CD4-positive, alpha-beta T cell (primary cell): ENCODE measurements at regions not wholly inside any gene's neighbourhood (a gene's known extent, or its start where the extent isn't known, plus 50 kb on each side); places are given as distances from the start of the nearest gene placed in this dataset.

Source experiments
- ATAC-seq: fragments of 200-7000 bp; cut with Tn5 transposase; one replicate; pipeline ENCODE4 v1.10.0; 2022; ENCODE audit warnings: mild to moderate bottlenecking; ENCODE audit not compliant: poor library complexity
- CTCF ChIA-PET: fragments of 350-600 bp; sonication (Branson Sonifier 250); formaldehyde crosslinking; loops from one replicate; lab custom pipeline; 2021; ENCODE audit warnings: antibody characterized with exemption, inconsistent platforms; lab: Charles Lee
- POLR2A ChIA-PET: fragments of 350-600 bp; sonication (Branson Sonifier 250); formaldehyde crosslinking; loops from one replicate; lab custom pipeline; 2021; ENCODE audit warnings: antibody characterized with exemption, inconsistent platforms; lab: Charles Lee
- DNase-seq, 14 experiments: peaks; one replicate each; pipeline ENCODE4 v3.0.0-alpha.2; 2013 to 2020; ENCODE audit warnings: mixed read lengths in 2 of 14
- H3K27ac ChIP-seq, 2 donors: one replicate each; pipeline versions ENCODE4 v1.5.1 to v1.7.0; 2013; ENCODE audit warnings: low read length in 2 of 2, low read depth in 1 of 2, mild to moderate bottlenecking in 1 of 2
- H3K27me3 ChIP-seq, 2 experiments: 1 replicate in 1 of 2; 2 replicates in 1 of 2; pipeline versions ENCODE4 v1.6.1 to v1.7.0; 2013; ENCODE audit warnings: low read length in 2 of 2, control low read depth in 1 of 2, mild to moderate bottlenecking in 1 of 2, moderate library complexity in 1 of 2; ENCODE audit not compliant: insufficient read depth in 2 of 2, control insufficient read depth in 1 of 2
- H3K36me3 ChIP-seq: one replicate; pipeline ENCODE4 v1.6.1; 2013; ENCODE audit warnings: low read length, control low read depth; ENCODE audit not compliant: insufficient read depth
- H3K4me1 ChIP-seq: one replicate; pipeline ENCODE4 v1.6.1; 2013; ENCODE audit warnings: low read length, control low read depth; ENCODE audit not compliant: insufficient read depth
- H3K4me3 ChIP-seq: one replicate; pipeline ENCODE4 v1.5.1; 2013; ENCODE audit warnings: mild to moderate bottlenecking, low read length, moderate library complexity
- H3K9me3 ChIP-seq, 2 experiments: 1 replicate in 1 of 2; 2 replicates in 1 of 2; pipeline versions ENCODE4 v1.6.1 to v1.7.0; 2013; ENCODE audit warnings: low read length in 2 of 2, mild to moderate bottlenecking in 2 of 2, control low read depth in 1 of 2, moderate library complexity in 1 of 2; ENCODE audit not compliant: control insufficient read depth in 1 of 2, insufficient read depth in 1 of 2
- H3K27ac Mint-ChIP-seq: one replicate; pipeline ENCODE4 v1.8.0; 2020; ENCODE audit warnings: mixed read lengths
- H3K27me3 Mint-ChIP-seq: one replicate; pipeline ENCODE4 v1.8.0; 2021; ENCODE audit warnings: mixed read lengths
- H3K36me3 Mint-ChIP-seq: one replicate; pipeline ENCODE4 v1.8.0; 2021; ENCODE audit warnings: low read depth, mixed read lengths
- H3K4me1 Mint-ChIP-seq: one replicate; pipeline ENCODE4 v1.8.0; 2021; ENCODE audit warnings: low read depth, mixed read lengths
- H3K4me3 Mint-ChIP-seq: one replicate; pipeline ENCODE4 v1.8.0; 2020; ENCODE audit warnings: mild to moderate bottlenecking, mixed read lengths
- H3K9me3 Mint-ChIP-seq: one replicate; pipeline ENCODE4 v1.8.0; 2020; ENCODE audit warnings: mixed read lengths
- intact Hi-C, 2 experiments: fragments of 100-400 bp; cut with DNase I in 1 of 2; cut with micrococcal nuclease in 1 of 2; formaldehyde crosslinking; loops; one replicate each; pipeline versions ENCODE4 v1.15.1 to v1.9.0; 2023 to 2025; cut with DNase I, micrococcal nuclease
- TF ChIP-seq, protein P1 (sequence below): fragments of 200-600 bp; IDR thresholded peaks from one replicate; pipeline ENCODE4 v1.8.0; 2022; ENCODE audit warnings: antibody characterized with exemption, mild to moderate bottlenecking

GRCh38 chr12:25424211-25424731 is 128.8 kb downstream of the LMNTD1 start:
- Mint-ChIP-seq H3K9me3 (no peaks in the 10 kb centered on the region), H3K4me1 (no peaks in the 10 kb centered on the region), H3K27me3 (no peaks in the 10 kb centered on the region), H3K4me3 (no peak overlapping the region), H3K36me3 (no peaks in the 10 kb centered on the region), H3K27ac (no peak overlapping the region)
- Histone ChIP-seq H3K27ac (no peak overlapping the region), H3K9me3 (no peaks in the 10 kb centered on the region), H3K36me3 (no peaks in the 10 kb centered on the region), H3K4me1 (no peaks in the 10 kb centered on the region), H3K4me3 (no peak overlapping the region), H3K27me3 (no peaks in the 10 kb centered on the region)
- ATAC-seq: no peak
- ChIA-PET CTCF (no interaction called here), POLR2A (no interaction called here)
- DNase-seq: no peak
- intact Hi-C loops: no loop called here
- TF ChIP-seq, protein P1, sequence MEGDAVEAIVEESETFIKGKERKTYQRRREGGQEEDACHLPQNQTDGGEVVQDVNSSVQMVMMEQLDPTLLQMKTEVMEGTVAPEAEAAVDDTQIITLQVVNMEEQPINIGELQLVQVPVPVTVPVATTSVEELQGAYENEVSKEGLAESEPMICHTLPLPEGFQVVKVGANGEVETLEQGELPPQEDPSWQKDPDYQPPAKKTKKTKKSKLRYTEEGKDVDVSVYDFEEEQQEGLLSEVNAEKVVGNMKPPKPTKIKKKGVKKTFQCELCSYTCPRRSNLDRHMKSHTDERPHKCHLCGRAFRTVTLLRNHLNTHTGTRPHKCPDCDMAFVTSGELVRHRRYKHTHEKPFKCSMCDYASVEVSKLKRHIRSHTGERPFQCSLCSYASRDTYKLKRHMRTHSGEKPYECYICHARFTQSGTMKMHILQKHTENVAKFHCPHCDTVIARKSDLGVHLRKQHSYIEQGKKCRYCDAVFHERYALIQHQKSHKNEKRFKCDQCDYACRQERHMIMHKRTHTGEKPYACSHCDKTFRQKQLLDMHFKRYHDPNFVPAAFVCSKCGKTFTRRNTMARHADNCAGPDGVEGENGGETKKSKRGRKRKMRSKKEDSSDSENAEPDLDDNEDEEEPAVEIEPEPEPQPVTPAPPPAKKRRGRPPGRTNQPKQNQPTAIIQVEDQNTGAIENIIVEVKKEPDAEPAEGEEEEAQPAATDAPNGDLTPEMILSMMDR: no peak

DNA sequence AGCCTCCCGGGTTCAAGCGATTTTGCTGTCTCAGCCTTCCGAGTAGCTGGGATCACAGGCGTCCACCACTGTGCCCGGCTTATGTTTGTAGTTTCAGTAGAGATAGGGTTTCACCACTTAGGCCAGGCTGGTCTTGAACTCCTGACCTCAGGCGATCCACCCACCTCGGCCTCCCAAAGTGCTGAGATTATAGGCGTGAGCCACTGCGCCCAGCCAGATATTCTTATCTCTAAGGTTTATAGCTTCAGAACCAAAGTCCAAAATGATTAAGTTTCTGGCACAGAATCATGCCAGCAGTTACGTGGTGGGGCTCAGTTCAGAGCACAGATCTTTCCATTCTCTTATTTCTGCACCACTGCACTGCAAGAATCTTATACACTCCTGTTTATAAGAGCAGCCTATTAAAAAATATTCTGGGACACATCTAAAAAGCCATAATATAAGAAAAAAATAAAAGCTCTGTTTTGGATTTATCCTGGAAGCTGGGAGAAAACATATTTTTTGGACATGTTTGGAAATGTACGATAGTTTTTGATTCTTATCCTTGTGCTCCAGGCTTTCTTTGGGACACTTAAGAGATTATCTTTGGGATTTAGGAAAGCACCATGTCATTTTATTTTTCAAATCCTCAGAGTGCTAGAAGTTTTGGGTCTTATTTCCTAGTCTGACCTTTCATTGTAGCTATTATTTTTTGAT is 129.6 kb downstream of the LMNTD1 start:
- H3K36me3 ChIP-seq: no peaks in the 10 kb centered on the region
- POLR2A ChIA-PET: no interaction called here
- DNase-seq (no peak), ATAC-seq (no peak)
- TF ChIP-seq, protein P1: no peak
- no peaks in the 10 kb centered on the region for H3K4me1 ChIP-seq
- no peak overlapping the region for H3K27ac Mint-ChIP-seq
- H3K9me3 Mint-ChIP-seq: no peaks in the 10 kb centered on the region
- no peaks in the 10 kb centered on the region for H3K27me3 ChIP-seq
- H3K4me3 ChIP-seq: no peak overlapping the region
- H3K27me3 Mint-ChIP-seq: no peaks in the 10 kb centered on the region
- no peaks in the 10 kb centered on the region for H3K36me3 Mint-ChIP-seq
- no peaks in the 10 kb centered on the region for H3K4me1 Mint-ChIP-seq
- intact Hi-C loops: no loop called here
- CTCF ChIA-PET: no interaction called here
- H3K4me3 Mint-ChIP-seq: no peak overlapping the region
- no peak overlapping the region for H3K27ac ChIP-seq
- no peaks in the 10 kb centered on the region for H3K9me3 ChIP-seq

DNA sequence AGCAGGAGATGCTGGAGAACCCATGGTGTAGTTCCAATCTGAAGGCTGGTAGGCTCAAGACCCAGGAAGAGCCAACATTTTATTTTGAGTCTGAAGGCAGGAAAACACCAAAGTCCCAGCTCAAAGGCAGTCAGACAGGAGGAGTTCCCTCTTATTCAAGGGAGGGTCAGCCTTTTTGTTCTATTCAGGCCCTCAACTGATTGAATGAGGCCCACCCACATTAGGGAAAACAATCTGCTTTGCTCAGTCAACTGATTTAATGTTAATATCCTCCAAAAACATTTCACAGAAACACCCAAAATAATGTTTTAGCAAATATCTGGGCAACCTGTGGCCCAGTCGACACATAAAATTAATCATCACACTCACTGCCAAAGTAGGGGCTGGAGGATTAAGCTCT is 130.8 kb downstream of the LMNTD1 start:
- Mint-ChIP-seq H3K27me3 (no peaks in the 10 kb centered on the region), H3K36me3 (no peaks in the 10 kb centered on the region), H3K9me3 (no peaks in the 10 kb centered on the region), H3K4me1 (no peaks in the 10 kb centered on the region), H3K27ac (no peak overlapping the region), H3K4me3 (no peak overlapping the region)
- CTCF ChIA-PET: no interaction called here
- ATAC-seq: no peak
- intact Hi-C loops: no loop called here
- Histone ChIP-seq H3K27ac (no peak overlapping the region), H3K36me3 (no peaks in the 10 kb centered on the region), H3K4me1 (no peaks in the 10 kb centered on the region), H3K27me3 (no peaks in the 10 kb centered on the region), H3K4me3 (no peak overlapping the region), H3K9me3 (no peaks in the 10 kb centered on the region)
- POLR2A ChIA-PET: no interaction called here
- no peak for DNase-seq
- TF ChIP-seq, protein P1: no peak
